ENCODE measurements at regions not wholly inside any gene's neighbourhood (a gene's known extent, or its start where the extent isn't known, plus 50 kb on each side); places are given as distances from the start of the nearest gene placed in this dataset.
A peak's percentile ranks its signal among the peaks of the same experiment; 100 is the strongest.

GRCh38 chr9:79184831-79185230 is 386.9 kb upstream of the TLE4 start:
- Histone ChIP-seq H3K4me2 (ENCODE audit: low read length) (no peak overlapping the region), H3K4me3 (ENCODE audit: insufficient read depth, low read depth, low read length) (no peak overlapping the region), H3K4me1 (ENCODE audit: insufficient read depth, low read length) (peaks cover 8% of the 10 kb centered on the region), H2AFZ (ENCODE audit: low read depth, low read length) (no peak overlapping the region), H3K9ac (ENCODE audit: low read length) (no peak overlapping the region), H4K20me1 (ENCODE audit: insufficient read depth, low read length) (no peaks in the 10 kb centered on the region), H3K27ac (ENCODE audit: low read depth, low read length) (no peak overlapping the region), H3K79me2 (ENCODE audit: insufficient read depth, low read length) (no peaks in the 10 kb centered on the region), H3K9me3 (ENCODE audit: insufficient read depth, low read depth, low read length) (no peaks in the 10 kb centered on the region), H3K36me3 (ENCODE audit: insufficient read depth, low read length) (no peaks in the 10 kb centered on the region), H3K27me3 (ENCODE audit: insufficient read depth, low read length) (no peaks in the 10 kb centered on the region)
- Mint-ChIP-seq H3K27ac (ENCODE audit: unreplicated experiment) (no peak overlapping the region), H3K4me3 (ENCODE audit: unreplicated experiment) (no peak overlapping the region), H3K9me3 (ENCODE audit: unreplicated experiment) (no peaks in the 10 kb centered on the region), H3K36me3 (ENCODE audit: low read depth, unreplicated experiment) (no peaks in the 10 kb centered on the region), H3K4me1 (ENCODE audit: low read depth, unreplicated experiment) (no peaks in the 10 kb centered on the region), H3K27me3 (ENCODE audit: low read depth, unreplicated experiment) (no peaks in the 10 kb centered on the region)
- TF ChIP-seq CTCF (IDR thresholded peaks at IDR 0.05; ENCODE audit: insufficient read depth, low read depth, low read length) (no peak), EZH2 (IDR thresholded peaks at IDR 0.05; ENCODE audit: insufficient read depth, low read length) (no peak)
- peak; percentile 77 for DNase-seq (ENCODE audit: low read depth)
- FAIRE-seq, result no peak

GRCh38 chr9:79185866-79186265 is 385.9 kb upstream of the TLE4 start:
- H3K36me3 ChIP-seq (ENCODE audit: insufficient read depth, low read length), result no peaks in the 10 kb centered on the region
- H3K4me3 ChIP-seq (ENCODE audit: insufficient read depth, low read depth, low read length), result no peak overlapping the region
- H3K9ac ChIP-seq (ENCODE audit: low read length), result no peak overlapping the region
- H2AFZ ChIP-seq (ENCODE audit: low read depth, low read length), result no peak overlapping the region
- peaks cover 15% of the 10 kb centered on the region for H3K4me1 ChIP-seq (ENCODE audit: insufficient read depth, low read length)
- H3K27me3 ChIP-seq (ENCODE audit: insufficient read depth, low read length), result no peaks in the 10 kb centered on the region
- H3K9me3 Mint-ChIP-seq (ENCODE audit: unreplicated experiment), result no peaks in the 10 kb centered on the region
- no peaks in the 10 kb centered on the region for H3K4me1 Mint-ChIP-seq (ENCODE audit: low read depth, unreplicated experiment)
- no peak overlapping the region for H3K4me3 Mint-ChIP-seq (ENCODE audit: unreplicated experiment)
- FAIRE-seq (no peak), DNase-seq (ENCODE audit: low read depth) (peak; percentile 90)
- TF ChIP-seq CTCF (IDR thresholded peaks at IDR 0.05; ENCODE audit: insufficient read depth, low read depth, low read length), result no peak
- TF ChIP-seq EZH2 (IDR thresholded peaks at IDR 0.05; ENCODE audit: insufficient read depth, low read length), result no peak
- H3K9me3 ChIP-seq (ENCODE audit: insufficient read depth, low read depth, low read length), result no peaks in the 10 kb centered on the region
- H3K36me3 Mint-ChIP-seq (ENCODE audit: low read depth, unreplicated experiment), result no peaks in the 10 kb centered on the region
- no peak overlapping the region for H3K4me2 ChIP-seq (ENCODE audit: low read length)
- H3K27ac Mint-ChIP-seq (ENCODE audit: unreplicated experiment), result no peak overlapping the region
- H3K79me2 ChIP-seq (ENCODE audit: insufficient read depth, low read length), result no peaks in the 10 kb centered on the region
- H4K20me1 ChIP-seq (ENCODE audit: insufficient read depth, low read length), result no peaks in the 10 kb centered on the region
- H3K27ac ChIP-seq (ENCODE audit: low read depth, low read length), result no peak overlapping the region
- H3K27me3 Mint-ChIP-seq (ENCODE audit: low read depth, unreplicated experiment), result no peaks in the 10 kb centered on the region

GRCh38 chr9:79189511-79189924 is 382.2 kb upstream of the TLE4 start:
- no peaks in the 10 kb centered on the region for H3K79me2 ChIP-seq (ENCODE audit: insufficient read depth, low read length)
- no peaks in the 10 kb centered on the region for H3K4me1 Mint-ChIP-seq (ENCODE audit: low read depth, unreplicated experiment)
- FAIRE-seq (peak; percentile 82), DNase-seq (ENCODE audit: low read depth) (peak; percentile 99)
- no peaks in the 10 kb centered on the region for H3K9me3 ChIP-seq (ENCODE audit: insufficient read depth, low read depth, low read length)
- H2AFZ ChIP-seq (ENCODE audit: low read depth, low read length), result no peak overlapping the region
- no peaks in the 10 kb centered on the region for H4K20me1 ChIP-seq (ENCODE audit: insufficient read depth, low read length)
- no peaks in the 10 kb centered on the region for H3K36me3 ChIP-seq (ENCODE audit: insufficient read depth, low read length)
- H3K27ac ChIP-seq (ENCODE audit: low read depth, low read length), result peak overlapping the region; percentile 71
- H3K36me3 Mint-ChIP-seq (ENCODE audit: low read depth, unreplicated experiment), result no peaks in the 10 kb centered on the region
- H3K27me3 Mint-ChIP-seq (ENCODE audit: low read depth, unreplicated experiment), result peaks cover 2% of the 10 kb centered on the region
- TF ChIP-seq CTCF (IDR thresholded peaks at IDR 0.05; ENCODE audit: insufficient read depth, low read depth, low read length) (no peak), EZH2 (IDR thresholded peaks at IDR 0.05; ENCODE audit: insufficient read depth, low read length) (no peak)
- peak overlapping the region; percentile 32 for H3K9ac ChIP-seq (ENCODE audit: low read length)
- peak overlapping the region; percentile 19 for H3K4me2 ChIP-seq (ENCODE audit: low read length)
- H3K4me3 ChIP-seq (ENCODE audit: insufficient read depth, low read depth, low read length), result no peak overlapping the region
- no peak overlapping the region for H3K27ac Mint-ChIP-seq (ENCODE audit: unreplicated experiment)
- no peaks in the 10 kb centered on the region for H3K9me3 Mint-ChIP-seq (ENCODE audit: unreplicated experiment)
- no peaks in the 10 kb centered on the region for H3K27me3 ChIP-seq (ENCODE audit: insufficient read depth, low read length)
- no peak overlapping the region for H3K4me3 Mint-ChIP-seq (ENCODE audit: unreplicated experiment)
- peaks cover 15% of the 10 kb centered on the region for H3K4me1 ChIP-seq (ENCODE audit: insufficient read depth, low read length)

All from astrocyte (in vitro differentiated cells and primary cell).